Amygdala (tissue), 56 donors: ENCODE measurements at regions not wholly inside any gene's neighbourhood (a gene's known extent, or its start where the extent isn't known, plus 50 kb on each side); places are given as distances from the start of the nearest gene placed in this dataset.
"Not testable (repeated sequence)": the region's sequence is repeated elsewhere in the genome, so short reads cannot be mapped to it uniquely, and the experiment has no call there.

Source experiments
- DNase-seq, 56 donors: peaks; one replicate each; lab custom pipeline; 2025; lab: John Stamatoyannopoulos, UW

DNA sequence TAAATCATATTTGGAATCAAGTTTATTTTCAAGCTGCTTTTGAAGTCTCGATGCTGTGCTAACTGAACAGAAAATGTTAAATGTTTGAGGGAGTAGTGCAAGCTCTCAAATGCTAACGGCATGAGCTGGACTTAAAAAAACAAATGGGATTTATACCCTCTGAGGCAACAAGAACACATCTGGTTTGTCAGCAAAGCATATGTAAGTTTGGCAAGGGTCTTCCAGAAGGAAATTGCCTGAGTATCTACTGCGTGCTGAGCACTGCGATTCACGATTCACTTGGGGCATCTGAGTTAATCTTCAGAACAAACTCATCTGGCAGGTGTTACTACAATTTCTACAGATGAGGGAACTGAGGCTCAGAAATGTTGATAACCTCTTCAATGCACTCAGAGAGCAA lies 98.4 kb upstream of the C9orf72 start:
- DNase-seq: no peak

- no peak for DNase-seq
Measured at GRCh38 chr9:27672718-27673117, 99.4 kb upstream of the C9orf72 start.

- no peak for DNase-seq
Measured at GRCh38 chr9:27673641-27674040, 100.4 kb upstream of the C9orf72 start.

- DNase-seq: no peak
Measured at GRCh38 chr9:27675354-27675753, 102.1 kb upstream of the C9orf72 start.

- no peak for DNase-seq
Measured at GRCh38 chr9:27676827-27677226, 103.5 kb upstream of the C9orf72 start.

- no peak for DNase-seq
Measured at GRCh38 chr9:27679338-27679737, 106.1 kb upstream of the C9orf72 start.

GRCh38 chr9:27683181-27683580 lies 109.9 kb upstream of the C9orf72 start:
- DNase-seq: no peak

GRCh38 chr9:27688954-27689353 lies 115.7 kb upstream of the C9orf72 start:
- no peak for DNase-seq

DNA sequence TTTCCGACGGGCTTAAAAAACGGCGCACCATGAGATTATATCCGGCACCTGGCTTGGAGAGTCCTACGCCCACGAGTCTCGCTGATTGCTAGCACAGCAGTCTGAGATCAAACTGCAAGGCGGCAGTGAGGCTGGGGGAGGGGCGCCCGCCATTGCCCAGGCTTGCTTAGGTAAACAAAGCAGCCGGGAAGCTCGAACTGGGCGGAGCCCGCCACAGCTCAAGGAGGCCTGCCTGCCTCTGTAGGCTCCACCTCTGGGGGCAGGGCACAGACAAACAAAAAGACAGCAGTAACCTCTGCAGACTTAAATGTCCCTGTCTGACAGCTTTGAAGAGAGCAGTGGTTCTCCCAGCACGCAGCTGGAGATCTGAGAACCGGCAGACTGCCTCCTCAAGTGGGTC lies 117.5 kb upstream of the C9orf72 start:
- not testable (repeated sequence) for DNase-seq

- DNase-seq: no peak
Measured at GRCh38 chr9:27699621-27700020, 126.3 kb upstream of the C9orf72 start.

- DNase-seq: no peak
Measured at GRCh38 chr9:27701016-27701415, 127.7 kb upstream of the C9orf72 start.

DNA sequence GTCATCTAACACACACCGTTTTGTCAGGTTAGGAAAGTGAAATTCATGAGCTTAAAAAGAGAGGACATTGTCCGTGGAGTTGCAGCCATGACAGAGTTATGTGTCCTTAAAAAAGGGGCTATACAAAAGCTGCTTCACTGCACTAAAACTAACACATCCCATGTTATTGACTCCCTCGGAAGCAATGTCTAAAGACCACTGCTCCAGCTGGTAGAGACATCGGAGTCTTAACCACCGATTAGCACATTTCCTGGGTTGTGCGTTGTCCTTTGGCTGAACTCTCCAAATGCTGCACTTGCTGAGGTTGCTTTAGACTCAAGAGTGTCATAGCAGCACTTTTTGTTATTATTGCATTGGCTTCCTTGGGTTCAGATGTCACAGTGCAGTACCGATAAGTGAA lies 128.3 kb upstream of the C9orf72 start:
- DNase-seq: no peak

- DNase-seq: no peak
Measured at GRCh38 chr9:27703216-27703980, 130.1 kb upstream of the C9orf72 start.

DNA sequence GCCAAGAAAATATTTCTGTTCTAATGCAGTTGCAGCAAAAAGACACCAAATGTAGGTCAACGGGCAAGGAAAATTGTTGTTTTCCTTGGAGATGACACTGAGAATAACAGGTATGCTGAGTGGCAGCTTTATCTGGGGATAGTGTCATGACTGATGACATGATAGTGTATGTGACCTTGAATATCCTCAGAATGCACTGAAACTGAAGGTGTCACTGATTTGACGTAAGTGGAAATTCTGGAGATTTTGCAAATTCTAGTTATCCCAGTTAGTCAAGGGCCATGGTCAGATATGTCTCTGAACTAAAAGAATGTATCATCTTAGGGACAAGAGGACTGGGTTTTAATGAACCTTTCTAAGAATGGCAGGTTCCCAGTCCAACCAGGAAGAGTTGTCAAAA lies 138.0 kb upstream of the C9orf72 start:
- no peak for DNase-seq

- DNase-seq: no peak
Measured at GRCh38 chr9:27712806-27713205, 139.5 kb upstream of the C9orf72 start.

- DNase-seq: no peak
Measured at GRCh38 chr9:27714388-27714787, 141.1 kb upstream of the C9orf72 start.

GRCh38 chr9:27715651-27716050 lies 142.4 kb upstream of the C9orf72 start:
- DNase-seq: no peak

DNA sequence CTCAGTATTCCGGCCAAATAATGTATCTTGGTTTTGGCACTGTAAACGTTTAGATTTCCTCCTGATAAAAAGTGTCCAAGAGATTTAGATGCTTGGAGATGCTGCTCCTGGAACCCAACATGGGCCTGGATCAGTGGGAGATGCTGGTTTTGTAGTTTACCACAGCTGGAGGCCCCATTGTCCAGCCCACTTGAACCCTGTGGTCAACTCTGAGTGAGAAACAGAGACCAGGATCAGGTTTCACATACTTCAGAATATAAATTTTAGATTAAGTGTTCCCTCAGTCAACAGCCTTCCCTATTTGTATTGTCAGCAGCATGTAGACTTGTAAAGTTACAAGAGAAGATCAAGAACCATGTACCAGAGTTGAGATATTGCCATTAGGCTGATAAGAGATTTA lies 144.7 kb upstream of the C9orf72 start:
- DNase-seq: no peak

DNA sequence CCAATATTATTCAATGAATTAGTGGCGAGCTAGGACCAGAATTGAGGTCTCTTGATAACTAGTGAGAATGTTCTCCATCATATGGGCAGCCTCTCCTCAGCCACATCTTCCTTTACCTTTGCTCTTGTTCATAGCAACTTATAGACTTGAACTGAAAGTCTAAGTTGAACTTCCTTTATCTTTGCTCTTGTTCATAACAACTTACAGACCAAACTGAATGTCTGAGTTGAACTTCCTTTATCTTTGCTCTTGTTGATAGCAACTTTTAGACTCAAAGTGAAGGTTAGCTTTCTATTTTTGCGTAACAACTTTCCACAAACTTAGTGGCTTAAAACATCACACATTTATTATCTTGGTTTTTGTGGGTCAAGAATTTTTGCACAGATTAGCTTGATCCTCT lies 146.4 kb upstream of the C9orf72 start:
- DNase-seq: no peak

- DNase-seq: no peak
Measured at GRCh38 chr9:27722866-27723265, 149.6 kb upstream of the C9orf72 start.

DNA sequence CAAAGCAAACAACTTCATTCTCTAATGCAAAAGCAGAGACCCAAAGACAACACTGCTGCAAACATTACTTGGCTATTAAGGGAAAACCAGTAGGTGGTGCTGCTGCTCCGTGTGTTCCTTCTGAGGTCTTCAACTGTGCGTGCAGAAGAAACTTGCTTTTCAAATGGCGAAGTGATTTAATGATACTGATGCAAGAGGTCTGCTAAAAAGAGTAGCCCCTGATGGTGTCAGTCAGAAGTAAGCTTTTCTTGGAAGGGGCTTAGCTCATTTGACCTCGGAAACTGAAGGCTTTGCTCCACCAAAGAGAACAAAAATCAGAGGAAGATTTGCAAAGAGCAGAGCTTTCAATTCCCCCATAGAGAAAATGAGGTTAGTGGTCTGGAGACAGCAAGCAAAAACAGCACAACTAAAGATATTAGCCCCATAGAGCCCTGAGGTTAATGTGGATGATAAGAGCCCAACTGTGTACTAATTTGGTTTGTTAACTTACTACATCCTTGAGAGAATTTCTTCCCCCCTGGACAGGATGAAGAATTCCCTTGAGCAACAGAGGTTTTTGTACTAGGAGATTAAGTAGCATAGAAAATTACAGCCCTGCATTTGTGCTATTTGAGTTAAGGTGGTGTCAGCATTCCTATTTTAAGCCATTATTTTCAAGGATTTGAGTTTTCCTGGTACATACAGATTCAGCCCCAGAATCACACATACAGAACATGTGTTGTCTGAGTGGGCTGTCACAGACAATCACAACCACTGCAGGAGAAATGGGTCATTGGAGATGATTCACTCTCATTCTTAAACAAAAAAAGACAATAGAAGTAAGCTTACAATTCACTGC lies 153.2 kb upstream of the C9orf72 start:
- DNase-seq: peak in 46 of 56 donors; percentile 3 to 80 (median 30)

GRCh38 chr9:27732494-27732893 lies 159.2 kb upstream of the C9orf72 start:
- DNase-seq: no peak
